Hepatocyte (in vitro differentiated cells): ENCODE measurements at regions not wholly inside any gene's neighbourhood (a gene's known extent, or its start where the extent isn't known, plus 50 kb on each side); places are given as distances from the start of the nearest gene placed in this dataset.

ENCODE experiments used
- DNase-seq: peaks from one replicate; pipeline ENCODE4 v3.0.0-alpha.2; 2016; ENCODE audit warnings: low spot score
- H2AFZ ChIP-seq: fragments of 200-600 bp; sonication (generic); 2 replicates; pipeline ENCODE4 v1.6.0; 2016; ENCODE audit warnings: antibody characterized with exemption, mild to moderate bottlenecking
- H3K27ac ChIP-seq: fragments of 200-600 bp; sonication (generic); 2 replicates; pipeline ENCODE4 v1.5.1; 2016; ENCODE audit warnings: mild to moderate bottlenecking
- H3K27me3 ChIP-seq: fragments of 200-600 bp; sonication (generic); 2 replicates; pipeline ENCODE4 v1.6.1; 2016
- H3K36me3 ChIP-seq: fragments of 200-600 bp; sonication (generic); replicated peaks from 2 replicates; pipeline ENCODE4 v1.5.1; 2016; ENCODE audit warnings: low read depth; ENCODE audit not compliant: insufficient read depth
- H3K4me1 ChIP-seq: fragments of 200-600 bp; sonication (generic); 2 replicates; pipeline ENCODE4 v1.5.1; 2016; ENCODE audit warnings: mild to moderate bottlenecking, moderate library complexity; ENCODE audit not compliant: insufficient read depth
- H3K4me2 ChIP-seq: fragments of 200-600 bp; sonication (generic); 2 replicates; pipeline ENCODE4 v1.6.0; 2016
- H3K4me3 ChIP-seq: fragments of 200-600 bp; sonication (generic); 2 replicates; pipeline ENCODE4 v1.5.1; 2016; ENCODE audit warnings: mild to moderate bottlenecking
- H3K79me2 ChIP-seq: fragments of 200-600 bp; sonication (generic); 2 replicates; pipeline ENCODE4 v1.6.0; 2017; ENCODE audit warnings: mild to moderate bottlenecking
- H3K9me2 ChIP-seq: fragments of 200-600 bp; sonication (generic); replicated peaks from 2 replicates; pipeline ENCODE4 v1.6.0; 2017; ENCODE audit warnings: mild to moderate bottlenecking; ENCODE audit not compliant: insufficient read depth
- H3K9me3 ChIP-seq: fragments of 200-600 bp; sonication (generic); 2 replicates; pipeline ENCODE4 v1.5.1; 2016; ENCODE audit warnings: low read depth, mild to moderate bottlenecking
- H4K20me1 ChIP-seq: fragments of 200-600 bp; sonication (generic); 2 replicates; pipeline ENCODE4 v1.6.0; 2016; ENCODE audit warnings: mild to moderate bottlenecking; ENCODE audit not compliant: insufficient read depth, poor library complexity, severe bottlenecking
- EZH2 ChIP-seq: fragments of 200-600 bp; sonication (generic); IDR thresholded peaks from 2 replicates; pipeline ENCODE4 v1.6.1; 2016; ENCODE audit warnings: antibody characterized with exemption, mild to moderate bottlenecking, borderline replicate concordance
- EZH2phosphoT487 ChIP-seq: fragments of 200-600 bp; sonication (generic); IDR thresholded peaks from one replicate; pipeline ENCODE4 v1.6.1; 2018; ENCODE audit warnings: antibody characterized with exemption, mild to moderate bottlenecking, low read depth, moderate library complexity; ENCODE audit not compliant: unreplicated experiment, severe bottlenecking
- WGBS: methylation state at CpG from one replicate; pipeline ENCODE4 v1.1.6; 2016; ENCODE audit warnings: low lambda C conversion rate; ENCODE audit errors: missing lambda C conversion rate; 5-methylcytosine and 5-hydroxymethylcytosine counted together
- TF ChIP-seq, protein P1 (sequence below): fragments of 200-600 bp; sonication (generic); IDR thresholded peaks from 2 replicates; pipeline ENCODE4 v1.5.1; 2016; ENCODE audit warnings: antibody characterized with exemption, mild to moderate bottlenecking; ENCODE audit not compliant: poor library complexity

DNA sequence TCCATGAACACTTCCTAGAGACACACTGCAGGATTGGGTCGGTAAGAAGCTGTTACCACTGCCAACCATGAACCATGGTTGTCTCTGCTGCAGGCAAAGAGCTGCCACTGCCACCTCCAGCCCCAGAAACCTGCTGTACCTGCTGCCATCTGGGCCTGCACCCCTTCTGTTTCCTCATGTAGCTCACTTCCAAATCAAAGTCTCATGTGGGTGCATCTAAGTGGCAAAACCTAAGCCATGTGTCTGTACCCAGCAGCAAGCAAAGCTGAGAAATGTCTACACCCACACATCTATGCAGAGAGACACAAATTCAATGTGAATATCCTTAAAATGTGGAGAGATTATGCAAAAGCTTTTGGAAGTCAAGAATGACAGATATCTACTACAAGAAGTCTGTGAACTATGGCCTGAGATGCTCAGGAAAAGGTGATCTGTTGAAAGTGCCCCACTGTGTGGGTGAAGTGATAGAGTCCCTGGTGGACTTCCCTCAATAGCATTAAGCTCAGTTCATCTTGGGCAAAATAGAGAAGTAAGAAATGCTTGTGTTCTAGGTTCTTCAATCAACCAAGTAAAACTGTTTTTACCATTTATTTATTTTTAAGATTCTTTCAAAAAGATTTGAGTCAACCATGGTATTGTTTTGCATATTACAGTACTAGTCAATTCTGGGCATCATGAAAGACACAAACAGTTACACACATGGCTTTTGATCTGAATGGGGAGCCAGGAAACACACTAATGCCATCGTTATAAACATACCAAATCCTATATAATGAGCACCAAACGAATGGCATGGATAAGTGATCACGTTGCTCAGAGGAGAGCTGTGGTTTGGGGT, 64.4 kb downstream of the FOS start:
- no peak overlapping the region for H2AFZ ChIP-seq
- H3K27me3 ChIP-seq = no peaks in the 10 kb centered on the region
- no peaks in the 10 kb centered on the region for H3K36me3 ChIP-seq
- no peaks in the 10 kb centered on the region for H3K9me2 ChIP-seq
- TF ChIP-seq, protein P1, sequence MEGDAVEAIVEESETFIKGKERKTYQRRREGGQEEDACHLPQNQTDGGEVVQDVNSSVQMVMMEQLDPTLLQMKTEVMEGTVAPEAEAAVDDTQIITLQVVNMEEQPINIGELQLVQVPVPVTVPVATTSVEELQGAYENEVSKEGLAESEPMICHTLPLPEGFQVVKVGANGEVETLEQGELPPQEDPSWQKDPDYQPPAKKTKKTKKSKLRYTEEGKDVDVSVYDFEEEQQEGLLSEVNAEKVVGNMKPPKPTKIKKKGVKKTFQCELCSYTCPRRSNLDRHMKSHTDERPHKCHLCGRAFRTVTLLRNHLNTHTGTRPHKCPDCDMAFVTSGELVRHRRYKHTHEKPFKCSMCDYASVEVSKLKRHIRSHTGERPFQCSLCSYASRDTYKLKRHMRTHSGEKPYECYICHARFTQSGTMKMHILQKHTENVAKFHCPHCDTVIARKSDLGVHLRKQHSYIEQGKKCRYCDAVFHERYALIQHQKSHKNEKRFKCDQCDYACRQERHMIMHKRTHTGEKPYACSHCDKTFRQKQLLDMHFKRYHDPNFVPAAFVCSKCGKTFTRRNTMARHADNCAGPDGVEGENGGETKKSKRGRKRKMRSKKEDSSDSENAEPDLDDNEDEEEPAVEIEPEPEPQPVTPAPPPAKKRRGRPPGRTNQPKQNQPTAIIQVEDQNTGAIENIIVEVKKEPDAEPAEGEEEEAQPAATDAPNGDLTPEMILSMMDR = no peak
- TF ChIP-seq EZH2 = no peak
- no peak for TF ChIP-seq EZH2phosphoT487
- no peak overlapping the region for H3K27ac ChIP-seq
- DNase-seq = no peak
- no peaks in the 10 kb centered on the region for H3K4me1 ChIP-seq
- H4K20me1 ChIP-seq = no peaks in the 10 kb centered on the region
- H3K4me2 ChIP-seq = no peak overlapping the region
- H3K9me3 ChIP-seq = no peaks in the 10 kb centered on the region
- no peaks in the 10 kb centered on the region for H3K79me2 ChIP-seq
- H3K4me3 ChIP-seq = no peak overlapping the region
- 75% methylated on average over 4 of the region's 4 CpGs for WGBS

DNA sequence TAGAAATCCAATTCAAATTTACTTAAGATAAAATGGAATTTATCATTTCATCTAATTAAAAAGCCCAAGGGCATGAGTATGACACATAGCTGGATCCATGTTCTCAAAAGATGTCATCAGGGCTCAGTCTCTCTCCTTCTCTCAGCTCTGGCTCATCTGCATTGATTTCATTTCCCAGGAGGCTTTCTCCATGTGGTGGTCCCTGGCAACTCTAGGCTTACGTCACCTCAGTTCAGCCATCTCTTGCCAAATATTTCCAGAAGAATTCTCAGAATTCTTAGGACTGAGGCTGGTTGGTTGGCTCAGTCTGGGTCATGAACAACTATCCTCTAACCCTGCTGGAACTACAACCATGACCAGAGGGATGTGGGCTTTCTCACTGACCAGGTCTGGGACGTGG, 65.3 kb downstream of the FOS start:
- Histone ChIP-seq H3K4me1 (no peaks in the 10 kb centered on the region), H3K27me3 (no peaks in the 10 kb centered on the region), H3K4me3 (no peak overlapping the region), H2AFZ (no peak overlapping the region), H3K9me3 (no peaks in the 10 kb centered on the region), H3K27ac (no peak overlapping the region), H3K79me2 (no peaks in the 10 kb centered on the region), H3K9me2 (no peaks in the 10 kb centered on the region), H4K20me1 (no peaks in the 10 kb centered on the region), H3K4me2 (no peak overlapping the region), H3K36me3 (no peaks in the 10 kb centered on the region)
- TF ChIP-seq, protein P1 = no peak
- TF ChIP-seq EZH2 (no peak), EZH2phosphoT487 (no peak)
- DNase-seq = no peak
- 96% methylated on average over 2 of the region's 2 CpGs for WGBS

DNA sequence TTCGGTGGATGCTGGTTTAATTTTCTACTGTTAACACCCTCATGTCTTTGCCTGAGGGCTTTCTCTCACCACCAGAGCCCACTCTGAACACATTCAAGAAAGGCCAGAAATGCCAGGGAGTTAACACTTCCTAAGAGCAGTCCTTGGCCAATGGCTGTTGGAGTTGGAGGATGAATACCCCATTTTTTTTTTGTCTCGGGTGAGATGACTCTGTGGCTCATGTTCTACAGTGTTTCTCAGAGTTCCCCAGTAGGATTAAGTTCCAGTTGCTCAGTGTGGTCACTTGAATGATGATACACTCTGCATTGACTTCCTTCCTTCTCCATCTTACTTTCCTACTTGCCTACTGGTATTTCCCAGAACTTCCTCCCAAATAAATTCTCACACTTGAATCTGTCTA, 65.8 kb downstream of the FOS start:
- 67% methylated on average over 2 of the region's 2 CpGs for WGBS
- TF ChIP-seq, protein P1 = no peak
- TF ChIP-seq EZH2phosphoT487 (no peak), EZH2 (no peak)
- H3K9me3 ChIP-seq = no peaks in the 10 kb centered on the region
- no peak overlapping the region for H3K4me3 ChIP-seq
- H3K4me2 ChIP-seq = no peak overlapping the region
- no peaks in the 10 kb centered on the region for H3K36me3 ChIP-seq
- H3K4me1 ChIP-seq = no peaks in the 10 kb centered on the region
- H3K9me2 ChIP-seq = no peaks in the 10 kb centered on the region
- no peak overlapping the region for H2AFZ ChIP-seq
- no peaks in the 10 kb centered on the region for H3K27me3 ChIP-seq
- no peaks in the 10 kb centered on the region for H4K20me1 ChIP-seq
- H3K27ac ChIP-seq = no peak overlapping the region
- DNase-seq = no peak
- H3K79me2 ChIP-seq = no peaks in the 10 kb centered on the region
